HG02588 (cell line): ENCODE measurements at regions not wholly inside any gene's neighbourhood (a gene's known extent, or its start where the extent isn't known, plus 50 kb on each side); places are given as distances from the start of the nearest gene placed in this dataset.

Source experiments
- ATAC-seq: cut with Tn5 transposase; IDR thresholded peaks from one replicate; pipeline ENCODE4 v1.9.1; 2021; ENCODE audit warnings: mild to moderate bottlenecking, moderate library complexity; ENCODE audit not compliant: unreplicated experiment

DNA sequence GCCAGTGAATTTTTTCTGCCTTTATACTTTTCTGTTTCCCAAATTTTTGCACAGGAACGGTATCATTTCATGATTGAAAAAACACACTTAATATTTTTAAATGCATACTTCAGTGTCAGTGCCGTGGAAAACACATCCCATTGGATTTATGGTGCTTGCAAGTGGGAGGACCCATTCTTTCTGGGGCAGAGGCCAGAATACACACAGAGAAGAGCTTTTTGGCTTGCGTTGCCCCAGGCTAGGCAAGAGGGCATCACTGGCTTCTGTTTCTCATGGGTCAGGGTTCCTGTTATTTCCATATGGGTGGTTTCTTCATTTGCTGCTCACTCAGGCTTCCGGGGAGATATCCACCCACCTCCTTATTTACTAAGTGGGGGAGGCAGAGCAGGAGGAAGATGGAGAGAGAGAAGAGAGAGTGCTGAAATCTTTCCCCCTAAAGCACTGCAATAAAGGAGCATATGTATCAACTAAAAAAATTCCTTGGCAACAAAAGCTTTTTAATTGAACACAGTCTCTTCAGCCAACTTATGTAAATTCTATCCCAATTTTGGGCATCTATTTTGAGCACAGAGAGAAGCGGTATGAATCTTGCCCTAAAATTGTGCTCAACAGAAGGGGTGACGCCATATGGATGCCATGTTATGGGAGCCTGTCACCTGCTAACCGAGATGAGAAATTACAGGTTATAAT, 66.0 kb upstream of the KIRREL3 start:
- ATAC-seq: no peak

DNA sequence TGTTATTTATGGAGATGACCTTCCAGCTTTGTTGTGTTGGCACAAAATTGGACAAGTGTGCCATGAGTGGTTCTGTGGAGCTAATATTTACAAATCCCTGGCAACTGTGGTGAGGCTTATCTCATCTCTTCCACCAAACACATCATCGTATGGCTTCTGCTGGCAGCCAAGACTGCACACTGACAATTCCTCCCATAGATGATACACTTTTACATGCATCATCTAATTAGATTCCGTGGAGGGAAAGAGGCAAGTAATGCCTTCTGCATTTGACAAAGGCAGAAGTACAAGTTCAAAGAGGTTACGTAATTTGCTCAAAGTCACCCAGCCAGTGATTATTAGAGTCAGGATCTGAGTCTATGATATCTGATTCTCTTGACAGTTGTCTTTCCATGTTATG, 62.7 kb upstream of the KIRREL3 start:
- ATAC-seq: no peak

DNA sequence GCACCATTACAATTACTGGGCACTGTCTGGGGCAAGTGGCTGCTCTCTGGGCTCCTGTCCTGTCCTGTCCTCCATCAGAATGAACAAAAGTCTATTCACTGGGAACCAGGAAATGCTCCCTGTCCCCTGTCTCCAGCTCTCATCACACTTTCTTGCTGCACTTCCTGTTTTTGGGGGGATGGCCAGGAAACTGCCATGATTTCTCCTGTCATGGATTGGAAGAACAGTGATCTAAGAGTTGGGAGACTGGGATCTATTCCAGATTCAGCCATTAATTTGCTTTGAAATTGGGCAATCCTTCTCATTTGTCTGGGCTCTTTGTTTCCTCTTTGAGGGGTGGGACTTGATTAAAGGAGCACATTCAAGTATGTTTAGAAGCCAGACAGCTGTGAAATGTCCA, 61.4 kb upstream of the KIRREL3 start:
- no peak for ATAC-seq

GRCh38 chr11:127059750-127060149, 59.2 kb upstream of the KIRREL3 start:
- ATAC-seq: no peak

GRCh38 chr11:127059286-127059685, 58.7 kb upstream of the KIRREL3 start:
- ATAC-seq: no peak

- ATAC-seq: no peak
These were observed 58.0 kb upstream of the KIRREL3 start for GRCh38 chr11:127058524-127058923.

DNA sequence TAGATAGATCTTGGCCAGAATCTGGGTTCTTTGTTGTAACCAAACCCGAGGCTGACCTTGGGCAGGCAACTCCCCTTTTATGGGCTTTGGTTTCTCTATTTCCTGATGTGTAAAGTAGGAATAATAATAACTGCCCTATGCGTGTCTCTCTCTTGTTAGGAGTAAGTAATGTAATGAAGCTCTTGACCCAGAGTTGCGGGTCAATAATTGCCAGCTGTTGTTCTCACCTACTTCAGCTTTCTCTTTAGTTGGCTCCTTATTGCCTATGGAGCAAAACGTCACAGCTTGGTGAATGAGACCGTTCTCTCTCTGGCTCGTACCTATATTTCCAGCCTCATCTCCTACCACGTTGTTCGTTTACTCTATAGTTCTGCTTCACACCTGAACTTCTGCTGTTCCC, 56.6 kb upstream of the KIRREL3 start:
- ATAC-seq: no peak

- ATAC-seq: no peak
These were observed 55.9 kb upstream of the KIRREL3 start for GRCh38 chr11:127056338-127056971.

DNA sequence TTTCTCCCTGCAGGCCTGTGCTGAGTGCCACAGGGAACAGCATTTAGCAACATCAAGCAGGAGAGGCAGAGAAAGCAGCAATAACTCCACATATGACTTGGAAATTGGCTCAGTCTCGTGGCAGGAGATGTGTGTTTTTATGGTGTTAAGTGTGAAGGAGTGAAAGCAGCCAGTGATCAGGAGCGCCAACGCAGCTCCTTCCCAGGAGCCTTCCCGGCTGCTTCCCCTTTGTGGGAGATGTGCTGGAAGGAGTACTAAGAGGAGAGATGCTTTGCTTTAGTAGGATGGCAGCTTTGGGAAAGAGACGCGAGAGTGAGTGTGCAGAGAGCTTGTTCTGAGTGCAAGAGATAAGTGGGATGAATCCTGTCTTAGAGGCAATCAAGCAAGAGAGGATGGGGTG, 54.7 kb upstream of the KIRREL3 start:
- no peak for ATAC-seq

- no peak for ATAC-seq
These were observed 53.6 kb upstream of the KIRREL3 start for GRCh38 chr11:127054153-127054552.

- ATAC-seq: no peak
These were observed 51.8 kb upstream of the KIRREL3 start for GRCh38 chr11:127052404-127052803.
